HG02970 (cell line): ENCODE measurements at regions not wholly inside any gene's neighbourhood (a gene's known extent, or its start where the extent isn't known, plus 50 kb on each side); places are given as distances from the start of the nearest gene placed in this dataset.

ENCODE experiments used
- ATAC-seq: cut with Tn5 transposase; IDR thresholded peaks from one replicate; pipeline ENCODE4 v1.9.1; 2021; ENCODE audit warnings: mild to moderate bottlenecking, moderate library complexity, moderate number of reproducible peaks; ENCODE audit not compliant: unreplicated experiment, low FRiP score

DNA sequence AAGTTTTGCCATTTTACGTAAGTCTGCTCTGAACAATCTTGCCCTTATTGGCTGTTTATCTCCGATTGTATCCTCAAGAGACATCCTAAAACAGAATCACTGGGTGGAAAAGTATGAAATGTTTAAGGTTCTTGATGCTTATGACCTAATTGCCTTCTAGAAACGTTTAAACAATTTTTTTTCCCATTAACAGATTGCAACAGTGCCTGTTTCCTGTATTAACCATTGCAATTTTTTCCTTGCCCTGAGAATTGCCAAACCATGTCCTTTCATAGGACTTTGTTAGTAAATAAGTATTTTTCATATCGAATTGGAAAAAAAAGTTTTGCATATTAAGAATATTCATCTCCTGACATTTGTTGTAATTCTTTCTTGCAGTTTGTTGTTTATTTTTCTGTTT lies 639.8 kb downstream of the INHBA start:
- ATAC-seq: no peak

DNA sequence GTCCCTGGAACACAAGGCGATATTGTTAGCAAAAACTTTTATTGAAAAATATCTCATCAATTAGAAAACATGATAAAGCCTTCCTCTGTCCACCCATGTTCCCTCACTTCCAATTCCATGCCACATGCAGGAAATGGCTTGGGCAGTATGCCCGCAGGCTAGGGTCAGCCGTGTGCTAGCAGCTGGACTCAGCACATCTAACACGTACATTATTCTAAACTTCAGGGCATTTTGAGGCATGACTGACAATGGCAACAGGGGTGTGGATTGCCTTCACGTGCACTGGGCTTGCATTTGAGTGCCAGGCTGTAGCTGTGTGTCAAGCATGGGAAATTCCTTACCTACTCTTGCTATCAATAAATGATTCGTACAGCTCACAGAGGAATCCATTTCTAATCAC lies 642.1 kb downstream of the INHBA start:
- no peak for ATAC-seq

DNA sequence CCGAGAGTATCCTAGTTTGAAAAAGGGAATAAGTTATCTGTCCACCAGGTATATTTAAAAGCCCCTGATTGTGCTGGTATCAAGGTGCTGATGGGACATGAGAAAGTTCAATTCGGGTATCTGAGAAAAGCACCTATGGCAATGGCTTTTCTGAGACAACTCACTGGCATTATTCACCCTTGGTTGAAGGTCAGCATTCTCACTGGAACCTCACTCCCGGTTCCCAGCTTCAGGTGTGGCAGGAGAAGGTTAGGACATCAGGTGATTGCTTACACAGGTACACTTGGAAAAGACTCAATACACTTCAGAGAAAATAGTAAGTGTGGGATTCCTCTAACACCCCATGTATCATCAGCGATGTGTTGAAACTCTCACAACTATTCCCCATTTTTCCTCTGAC lies 643.1 kb downstream of the INHBA start:
- no peak for ATAC-seq

DNA sequence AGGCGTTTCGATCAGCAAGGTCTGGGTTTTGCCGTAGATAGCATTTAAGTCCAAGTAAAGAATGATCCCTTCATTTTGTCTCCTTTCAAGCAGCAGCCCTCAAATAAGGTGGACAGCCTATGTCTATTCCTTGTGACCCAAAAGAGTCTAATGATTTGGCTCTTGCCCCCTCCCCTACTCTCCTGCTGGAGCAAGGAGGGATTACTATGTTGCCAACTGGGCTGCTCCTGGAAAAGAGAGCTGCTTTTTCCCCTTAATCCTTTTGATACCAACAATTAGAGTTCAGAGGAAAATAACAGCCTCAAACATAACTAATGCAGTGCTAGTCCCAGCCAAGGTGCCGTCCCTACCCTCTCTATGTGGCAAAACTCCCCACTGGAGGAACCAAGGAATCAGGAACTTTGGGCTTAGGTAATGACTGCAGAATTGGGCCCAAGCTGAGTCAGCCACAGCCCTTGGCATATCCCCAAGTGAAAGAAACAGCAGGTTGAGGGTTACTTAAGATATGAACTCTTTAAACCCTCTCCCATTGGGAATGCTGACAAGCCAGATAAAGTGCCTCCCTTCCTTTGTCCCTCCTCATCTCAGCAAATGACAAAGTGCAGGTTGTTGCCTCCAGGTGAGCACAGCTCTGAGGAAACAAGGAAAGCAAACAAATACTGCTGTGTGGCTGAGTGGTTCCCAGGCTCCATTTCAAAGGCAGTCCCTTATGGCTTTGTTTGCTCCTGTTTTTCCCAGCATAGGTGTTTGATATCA lies 643.7 kb downstream of the INHBA start:
- ATAC-seq: no peak

DNA sequence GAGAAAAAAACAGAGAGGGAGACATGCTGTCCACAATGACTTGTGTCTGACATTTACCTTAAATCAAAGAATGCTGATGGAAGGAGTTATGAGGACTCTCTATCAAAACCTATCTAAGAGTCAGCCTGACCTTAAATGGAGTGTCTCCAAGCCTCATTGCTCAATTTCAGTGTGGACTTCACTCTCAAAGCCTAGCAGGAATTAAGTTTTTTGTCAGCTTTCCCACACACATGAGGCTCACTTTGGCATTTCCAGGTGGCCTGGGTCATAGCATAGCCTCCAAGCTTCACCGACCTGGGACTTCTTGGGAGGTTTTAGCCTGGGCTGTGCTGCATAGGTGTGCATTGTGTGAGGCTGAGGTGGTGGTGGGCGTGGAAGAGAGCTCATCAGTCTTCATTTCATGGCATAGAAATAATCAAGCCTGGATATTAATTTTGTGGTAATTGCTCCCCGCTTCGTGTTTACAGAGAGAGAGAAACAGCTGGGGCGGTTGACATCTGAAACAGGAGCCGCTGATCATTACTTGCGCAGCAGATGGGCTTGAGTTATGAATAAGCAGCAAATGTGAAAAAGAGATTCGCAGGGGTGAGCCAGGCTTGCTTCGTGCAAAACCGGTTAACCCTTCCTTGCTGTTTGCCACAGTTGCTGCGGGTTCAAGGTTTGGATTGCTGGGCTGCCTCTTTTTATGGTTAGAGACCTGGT lies 647.8 kb downstream of the INHBA start:
- no peak for ATAC-seq

DNA sequence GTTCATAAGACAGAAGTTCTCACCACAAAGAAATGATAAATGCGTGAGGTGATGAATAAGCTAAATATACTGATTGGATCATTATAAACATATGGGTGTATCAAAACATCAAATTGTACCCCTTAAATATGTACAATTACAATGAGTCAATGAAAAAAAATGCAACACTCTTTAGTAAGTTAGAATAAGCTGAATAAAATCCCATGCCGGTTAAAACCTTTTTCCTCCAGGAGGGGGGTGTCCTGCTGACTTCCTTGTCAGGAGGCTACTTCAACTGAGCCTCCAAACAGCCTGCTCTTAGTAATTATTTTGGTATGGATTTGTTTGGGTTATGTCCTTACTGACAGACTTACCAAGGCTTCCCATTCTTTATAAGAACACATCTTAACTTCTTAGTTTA lies 649.1 kb downstream of the INHBA start:
- ATAC-seq: no peak

DNA sequence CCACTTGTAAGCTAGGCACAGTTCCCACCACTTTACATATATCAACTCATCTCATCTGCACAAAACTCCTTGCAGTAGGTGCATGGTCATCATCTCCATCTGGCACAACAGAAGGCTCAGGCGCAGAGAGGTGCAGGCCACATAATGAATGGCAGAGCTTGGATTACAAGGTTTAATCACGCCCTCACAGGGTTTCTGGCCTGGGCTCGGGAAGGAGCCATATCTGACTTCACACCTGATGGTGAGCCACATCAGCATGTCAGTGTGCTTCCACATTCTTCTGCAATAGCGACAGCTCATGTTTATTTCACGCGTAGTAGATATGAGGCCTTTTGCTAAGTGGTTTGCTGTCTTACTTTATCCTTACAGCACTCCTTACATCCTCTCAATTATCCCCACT lies 650.2 kb downstream of the INHBA start:
- ATAC-seq: no peak

DNA sequence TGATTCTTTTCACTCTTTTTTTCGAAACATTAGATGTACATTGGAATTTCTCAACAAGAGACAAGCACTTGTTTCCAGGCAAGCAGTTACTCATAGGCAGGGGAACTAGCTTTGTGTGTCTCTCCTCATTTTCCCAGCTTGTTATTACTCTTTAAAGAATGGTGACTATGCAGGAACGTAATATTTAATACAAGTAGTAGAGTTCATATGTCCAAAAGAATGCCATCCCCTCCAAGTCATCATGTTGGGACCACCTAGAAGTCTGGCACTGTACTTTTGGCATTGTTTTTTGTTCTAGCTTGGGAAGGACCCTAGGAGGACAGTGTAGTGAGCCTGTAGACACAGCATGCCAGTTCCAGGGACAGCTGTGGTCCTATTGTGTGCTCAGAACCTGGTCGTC lies 650.7 kb downstream of the INHBA start:
- no peak for ATAC-seq

DNA sequence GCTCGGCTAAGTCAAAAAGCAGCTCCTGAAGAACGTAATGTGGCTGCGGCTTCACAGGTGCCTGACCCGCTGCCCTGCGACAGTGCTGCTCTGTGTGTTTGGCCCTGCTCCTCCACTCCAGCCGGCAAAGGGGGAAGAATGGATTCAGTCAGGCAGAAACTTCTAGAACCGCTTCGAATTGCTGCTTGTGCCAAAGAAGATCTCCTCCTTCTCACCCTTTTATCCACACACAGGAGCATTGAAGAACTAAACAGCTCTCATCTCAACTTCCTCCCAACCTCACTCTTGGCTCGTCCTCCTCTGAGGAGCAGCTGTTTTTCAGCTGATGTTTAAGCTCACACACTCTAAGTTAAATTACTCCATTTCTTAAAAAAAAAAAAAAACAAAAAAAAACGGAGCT lies 651.4 kb downstream of the INHBA start:
- ATAC-seq: no peak

DNA sequence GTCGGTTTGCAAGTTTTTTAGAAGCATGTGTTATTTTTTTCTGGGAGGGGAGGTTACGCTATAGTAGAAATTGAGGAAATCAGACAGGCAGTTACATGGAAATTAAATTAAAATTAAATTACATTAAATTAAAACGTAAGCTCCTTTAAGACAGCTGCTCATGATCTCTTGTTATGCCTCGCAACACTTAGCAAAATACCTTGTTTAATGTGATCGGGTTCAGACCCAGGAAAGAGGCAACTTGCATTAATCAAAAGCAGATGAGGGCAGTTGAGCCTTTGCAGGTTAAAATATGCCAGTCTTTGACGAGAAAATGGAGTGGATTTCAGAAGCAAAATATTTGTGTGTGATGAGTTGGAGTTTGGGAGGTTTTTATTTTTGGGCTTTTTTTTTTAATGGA lies 651.8 kb downstream of the INHBA start:
- ATAC-seq: no peak

DNA sequence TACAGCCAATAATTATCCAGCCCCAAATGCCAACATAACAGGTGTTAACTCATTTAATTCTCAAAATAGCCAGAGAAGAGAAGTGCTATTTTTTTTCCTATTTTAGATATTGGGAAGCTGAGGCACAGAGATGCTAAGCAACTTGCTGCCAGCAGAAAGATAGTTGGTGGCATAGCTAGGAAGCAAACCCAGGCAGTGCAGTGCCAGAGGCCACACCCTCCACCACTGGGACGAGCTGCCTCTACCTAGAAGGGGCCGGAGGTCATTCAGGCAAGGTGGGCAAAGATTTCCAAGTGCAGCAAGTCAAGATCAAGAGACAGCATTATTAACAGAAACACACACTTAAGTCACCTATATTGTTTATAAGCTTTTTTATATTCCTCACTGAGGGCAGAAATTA lies 654.1 kb downstream of the INHBA start:
- ATAC-seq: no peak

DNA sequence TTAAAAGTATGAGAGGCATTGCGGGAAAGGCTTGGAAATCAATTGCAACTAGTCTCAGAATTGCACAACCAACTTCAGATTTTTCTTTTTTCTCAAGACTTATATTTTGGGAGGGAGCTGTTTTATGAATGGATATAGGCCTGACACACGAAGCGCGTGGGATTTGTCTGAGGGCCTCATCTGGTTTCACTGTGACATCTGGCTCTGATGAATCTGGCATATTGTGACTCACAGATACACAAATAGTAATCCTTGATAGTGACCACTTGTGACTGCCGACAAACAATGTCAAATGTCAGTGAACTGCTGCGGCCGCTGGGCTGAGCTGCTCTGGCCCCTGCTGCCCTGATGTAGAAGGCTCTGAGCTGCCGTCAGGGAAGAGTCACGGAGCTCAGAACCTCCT lies 655.1 kb downstream of the INHBA start:
- no peak for ATAC-seq

DNA sequence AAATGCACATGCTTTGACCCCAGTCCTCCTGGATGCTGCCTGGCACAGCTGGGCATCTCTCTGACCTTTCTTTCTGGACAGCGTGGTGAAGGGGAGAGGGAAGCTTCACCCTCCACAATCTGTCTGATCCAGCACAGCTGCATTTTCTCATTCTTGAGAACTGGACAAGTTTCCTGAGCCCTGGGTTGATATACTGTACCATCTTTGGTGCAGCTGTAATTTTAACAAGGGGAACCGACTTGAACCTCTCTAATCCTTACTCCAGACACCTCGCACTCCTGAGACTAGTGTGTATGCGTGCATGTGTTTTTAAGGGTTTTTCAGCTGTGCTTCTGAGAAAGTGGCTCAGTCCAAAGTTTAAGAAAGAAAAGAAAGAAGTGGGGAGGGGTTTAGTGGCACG lies 655.7 kb downstream of the INHBA start:
- ATAC-seq: no peak

DNA sequence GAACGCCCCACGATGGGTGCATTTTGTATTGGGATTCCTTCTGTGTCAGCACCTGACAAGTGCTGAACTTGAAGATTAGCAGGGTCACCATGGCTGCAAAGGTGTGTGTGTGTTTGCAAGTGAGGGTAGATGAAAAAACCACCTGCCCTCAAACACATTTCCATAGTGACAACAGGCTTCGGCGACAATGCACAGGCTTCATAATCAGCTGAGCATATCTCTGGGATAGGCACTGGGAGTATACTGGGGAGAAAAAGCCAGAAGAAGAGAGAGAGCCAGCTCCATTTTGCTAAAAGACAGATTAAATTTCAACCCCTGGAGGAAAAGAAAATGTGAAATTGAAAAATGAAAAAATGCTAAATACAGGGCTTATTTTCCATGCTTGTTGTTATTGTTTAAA lies 656.1 kb downstream of the INHBA start:
- no peak for ATAC-seq

DNA sequence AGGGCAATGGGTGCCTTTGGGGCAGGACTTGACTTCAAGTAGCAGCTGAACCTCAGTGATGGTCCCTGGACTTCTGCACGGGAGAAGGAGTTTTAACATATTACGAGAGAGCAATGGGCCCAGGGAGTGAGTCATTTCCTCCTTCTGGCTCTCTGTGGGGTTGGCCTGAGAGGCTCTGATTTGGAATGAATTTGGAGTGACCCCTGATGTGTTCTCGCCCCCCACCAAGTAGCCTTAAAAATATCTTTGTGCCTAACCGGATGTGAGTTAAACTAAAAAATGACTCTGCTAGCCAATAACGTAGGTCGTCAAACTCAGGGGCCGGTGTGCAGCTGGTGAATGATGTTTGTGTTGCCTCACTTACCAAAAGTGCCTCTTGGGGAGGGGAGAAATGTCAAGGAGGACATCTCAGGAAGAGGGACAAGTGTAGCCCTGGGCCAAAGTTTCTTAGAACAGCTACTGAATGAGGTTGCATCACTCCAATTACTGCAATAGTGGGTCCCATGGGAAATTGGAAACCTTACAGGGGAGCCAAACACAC lies 656.6 kb downstream of the INHBA start:
- no peak for ATAC-seq

DNA sequence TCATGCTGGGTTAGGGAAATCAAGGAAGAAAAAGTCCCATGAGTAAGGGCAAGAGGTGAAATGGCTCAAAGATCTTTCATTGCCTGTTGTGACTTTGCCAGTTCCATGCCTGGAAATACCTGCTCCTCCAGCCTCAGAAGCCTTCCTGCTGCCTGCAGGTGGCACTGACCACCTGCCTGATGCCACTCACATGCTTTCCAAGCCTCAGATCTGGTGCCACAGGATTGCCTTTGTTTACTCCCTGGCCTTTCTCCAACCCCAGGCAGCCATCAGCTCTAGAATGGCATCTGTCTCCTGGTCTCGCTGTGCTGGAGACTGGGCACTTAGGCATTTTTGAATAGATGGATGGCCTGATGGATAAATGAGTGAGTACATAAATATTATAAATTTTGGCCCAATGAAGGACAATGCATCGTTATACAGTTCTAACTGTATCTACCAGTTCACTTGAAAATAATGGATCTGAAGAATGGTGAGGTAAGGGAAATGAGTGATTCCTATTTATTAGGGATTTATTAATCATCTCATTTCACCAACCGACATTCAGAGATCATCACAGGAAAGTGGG lies 657.2 kb downstream of the INHBA start:
- ATAC-seq: no peak

DNA sequence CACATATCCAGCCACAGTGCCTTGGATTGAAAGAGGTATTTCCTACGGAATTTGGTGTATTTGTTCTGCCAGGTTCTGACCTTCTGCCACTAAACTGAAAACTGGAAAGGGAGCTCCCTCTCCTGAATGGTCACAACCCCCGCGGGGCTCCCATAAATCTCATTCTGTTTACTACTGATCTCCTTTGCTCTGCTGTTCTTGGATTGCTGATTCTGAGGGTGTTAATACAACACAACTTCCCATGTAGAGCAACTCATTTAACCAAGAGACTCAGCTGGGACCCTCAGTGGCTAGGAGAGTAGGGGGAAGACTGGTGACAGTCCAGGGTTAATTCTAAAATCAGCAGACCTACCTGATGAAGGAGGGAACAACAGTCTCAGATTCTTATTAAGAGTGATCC lies 662.9 kb downstream of the INHBA start:
- ATAC-seq: no peak

DNA sequence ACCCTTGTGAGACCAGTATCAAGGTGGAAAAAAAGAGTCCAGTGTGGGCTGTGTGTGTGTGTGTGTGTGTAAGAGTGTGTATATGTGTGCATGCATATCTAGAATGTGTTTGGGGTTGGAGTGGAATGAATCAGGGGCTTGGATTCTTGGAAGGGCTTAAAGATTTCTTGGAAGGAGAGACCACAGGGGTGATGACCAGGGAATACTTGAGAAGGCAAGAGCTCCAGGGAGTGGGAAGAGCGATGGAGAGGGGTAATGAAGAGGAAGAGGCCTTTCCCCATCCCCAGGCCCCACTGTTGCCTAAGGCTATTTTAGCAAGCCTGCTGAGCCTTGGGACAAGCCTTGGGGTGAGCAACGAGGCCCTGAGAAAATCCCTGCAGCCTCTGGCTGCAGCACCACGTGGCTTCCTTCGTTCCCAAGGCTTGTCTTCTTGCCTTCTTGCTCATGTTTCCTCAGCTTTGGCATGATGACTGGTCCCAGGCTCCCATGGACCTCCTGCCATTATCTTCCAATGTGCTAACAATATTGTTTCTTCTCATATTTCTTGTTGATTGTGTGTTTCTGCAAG lies 663.4 kb downstream of the INHBA start:
- no peak for ATAC-seq

DNA sequence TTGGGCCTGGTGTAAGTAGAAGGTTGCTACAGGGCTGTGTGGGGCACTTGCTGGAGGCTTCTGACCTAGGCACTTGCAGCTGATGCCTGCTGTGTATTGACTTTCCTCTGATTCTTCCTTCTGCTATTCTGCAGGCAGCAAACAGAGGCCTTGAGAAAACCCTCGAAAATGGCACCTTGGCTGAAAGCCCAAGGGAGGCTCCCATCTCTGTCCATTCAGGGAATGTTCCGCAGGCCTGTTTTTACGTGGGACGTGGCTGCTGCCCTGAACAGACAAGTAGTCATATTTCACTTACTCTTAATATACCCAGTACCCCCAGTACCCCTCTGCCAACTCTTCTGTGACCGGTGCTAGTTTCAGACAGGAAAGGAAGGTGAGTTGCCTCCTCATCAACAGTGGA lies 664.7 kb downstream of the INHBA start:
- ATAC-seq: no peak

DNA sequence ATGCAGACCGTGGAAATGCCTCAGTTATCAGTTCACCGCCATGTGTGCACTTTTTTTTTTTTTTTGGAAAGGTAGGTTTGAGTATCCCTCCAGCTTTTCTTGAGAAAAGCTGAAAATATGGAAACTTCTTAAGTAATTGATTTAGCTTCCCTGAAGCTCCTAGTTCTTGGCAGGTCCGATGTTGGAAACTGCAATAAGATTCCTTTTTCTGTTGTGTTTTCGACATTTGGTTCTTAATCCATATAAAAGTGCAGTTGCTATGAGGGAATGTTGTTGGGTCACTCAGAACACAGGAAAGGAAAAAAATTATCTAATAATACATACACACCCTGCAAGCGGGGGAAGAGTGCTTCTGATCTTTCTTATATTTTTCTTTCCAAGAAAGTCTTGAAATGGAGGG lies 665.2 kb downstream of the INHBA start:
- ATAC-seq: no peak

DNA sequence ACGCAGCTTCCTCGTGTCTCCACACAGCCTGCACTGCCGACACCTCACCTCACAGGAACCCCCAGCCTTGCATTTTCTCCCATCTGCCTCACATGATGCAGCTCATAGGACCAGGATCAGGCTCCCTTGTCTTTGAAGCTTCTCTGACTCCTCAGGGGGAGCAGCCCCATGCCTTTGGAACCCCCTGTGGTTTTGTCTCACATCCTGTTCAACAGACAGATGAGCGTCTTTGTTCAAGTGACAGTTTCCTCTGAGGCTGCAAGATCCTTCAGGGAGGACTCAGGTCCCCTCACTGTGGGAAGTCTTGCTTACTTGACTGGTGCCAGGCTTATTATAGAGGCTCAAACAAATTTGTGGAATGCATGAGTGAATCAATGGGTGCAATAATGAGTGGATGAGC lies 667.1 kb downstream of the INHBA start:
- no peak for ATAC-seq
